ENCODE measurements at regions not wholly inside any gene's neighbourhood (a gene's known extent, or its start where the extent isn't known, plus 50 kb on each side); places are given as distances from the start of the nearest gene placed in this dataset.
A peak's percentile ranks its signal among the peaks of the same experiment; 100 is the strongest.

DNA sequence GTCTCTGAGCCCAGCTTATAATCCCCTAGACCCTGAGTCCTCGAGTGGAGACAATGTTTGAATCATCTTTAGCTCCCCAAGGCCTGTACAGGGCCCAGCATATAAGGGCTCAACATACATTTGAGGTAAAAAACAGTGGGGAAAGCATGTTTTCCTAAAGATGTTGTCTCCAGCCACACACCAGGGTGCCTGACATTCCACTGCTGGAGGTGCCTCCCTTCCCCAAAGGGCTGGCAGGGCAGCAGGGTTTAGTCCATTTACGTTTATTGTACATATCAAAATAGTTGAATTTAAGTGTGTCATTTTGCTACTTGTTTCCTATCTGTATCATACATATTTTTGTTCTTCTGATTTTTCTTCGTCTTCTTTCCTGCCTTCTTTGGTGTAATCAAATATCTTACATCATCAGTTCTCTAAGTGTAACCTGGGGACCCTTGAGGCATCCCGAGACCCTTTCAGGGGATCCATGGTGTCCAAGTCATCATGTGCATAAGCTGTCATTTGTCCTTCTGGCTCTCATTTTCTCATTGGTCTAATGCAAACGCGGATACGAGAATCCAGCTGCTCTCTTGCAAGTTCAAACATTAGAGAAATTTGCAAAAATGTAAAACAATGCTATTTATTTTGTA lies 101.6 kb downstream of the PDGFA start:
- intact Hi-C loops (cut with micrococcal nuclease), result no loop called here
- ATAC-seq (no peak), DNase-seq (no peak)

GRCh38 chr7:418636-419280 lies 100.9 kb downstream of the PDGFA start:
- ATAC-seq, result no peak
- DNase-seq, result no peak
- intact Hi-C loops (cut with micrococcal nuclease), result no loop called here

GRCh38 chr7:420142-421093 lies 99.2 kb downstream of the PDGFA start:
- no peak for DNase-seq
- intact Hi-C loops (cut with micrococcal nuclease), result no loop called here
- no peak for ATAC-seq

- DNase-seq (no peak), ATAC-seq (no peak)
- intact Hi-C loops (cut with micrococcal nuclease), result no loop called here
Observed at GRCh38 chr7:421136-421991, 98.3 kb downstream of the PDGFA start.

- intact Hi-C loops (cut with micrococcal nuclease), result no loop called here
- DNase-seq (peak; percentile 9), ATAC-seq (no peak)
Observed at GRCh38 chr7:422191-422885, 97.3 kb downstream of the PDGFA start.

- peak; percentile 11 for DNase-seq
- no peak for ATAC-seq
- intact Hi-C loops (cut with micrococcal nuclease), result no loop called here
Observed at GRCh38 chr7:422886-423225, 96.8 kb downstream of the PDGFA start.

GRCh38 chr7:423312-424260 lies 96.1 kb downstream of the PDGFA start:
- no peak for ATAC-seq
- peak; percentile 11 for DNase-seq
- intact Hi-C loops (cut with micrococcal nuclease), result no loop called here

- DNase-seq, result peak; percentile 11
- no peak for ATAC-seq
- intact Hi-C loops (cut with micrococcal nuclease), result no loop called here
Observed at GRCh38 chr7:424301-424935, 95.2 kb downstream of the PDGFA start.

DNA sequence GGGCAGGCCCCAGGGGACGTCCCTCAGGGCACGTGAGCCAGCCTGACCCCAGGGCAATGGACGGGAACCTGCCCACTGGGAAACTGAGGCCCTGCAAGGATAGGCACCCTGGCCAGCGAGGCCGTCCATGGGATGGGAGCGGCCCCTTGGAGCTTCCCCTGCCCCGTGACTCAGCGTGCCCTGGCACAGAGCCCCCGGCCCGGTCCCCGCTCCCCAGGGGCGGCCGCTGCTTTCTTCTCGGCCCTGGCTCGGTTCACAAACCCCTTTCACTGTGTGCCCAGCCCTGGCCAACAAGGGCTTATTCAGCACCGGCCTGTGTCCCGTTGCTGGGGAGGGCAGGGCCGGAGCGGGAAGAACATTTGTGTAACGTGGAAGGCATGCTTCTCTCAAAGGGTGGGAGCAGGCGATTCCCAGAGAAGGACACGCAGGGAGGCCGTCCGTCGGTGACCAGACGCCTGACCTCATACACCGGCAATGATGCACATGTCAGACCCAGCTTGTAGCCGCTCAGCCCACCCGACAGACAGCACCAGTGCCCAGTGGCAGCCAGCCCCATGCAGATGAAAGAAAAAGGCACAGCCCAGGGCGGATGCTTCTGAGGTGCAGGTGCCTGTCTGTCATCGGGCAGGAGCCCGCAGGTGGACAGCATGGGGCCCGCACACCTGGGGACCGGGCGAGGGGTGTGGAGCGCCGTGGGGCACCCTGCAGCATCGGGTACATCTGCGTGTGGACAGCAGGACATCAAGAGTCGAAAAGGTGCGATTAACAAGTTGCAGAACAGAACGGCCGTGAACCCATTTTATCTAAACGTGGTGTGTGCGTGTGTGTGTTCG lies 94.5 kb downstream of the PDGFA start:
- DNase-seq (peak; percentile 40), ATAC-seq (peak; percentile 59)

GRCh38 chr7:425794-426188 lies 93.9 kb downstream of the PDGFA start:
- intact Hi-C loops (cut with micrococcal nuclease), result no loop called here
- peak; percentile 59 for ATAC-seq
- DNase-seq, result peak; percentile 43

More for the DNA sequence above, 94.5 kb downstream of the PDGFA start:
- intact Hi-C loops (cut with micrococcal nuclease), result no loop called here

GRCh38 chr7:426510-426909 lies 93.1 kb downstream of the PDGFA start:
- ATAC-seq (no peak), DNase-seq (peak; percentile 8)
- intact Hi-C loops (cut with micrococcal nuclease), result no loop called here

DNA sequence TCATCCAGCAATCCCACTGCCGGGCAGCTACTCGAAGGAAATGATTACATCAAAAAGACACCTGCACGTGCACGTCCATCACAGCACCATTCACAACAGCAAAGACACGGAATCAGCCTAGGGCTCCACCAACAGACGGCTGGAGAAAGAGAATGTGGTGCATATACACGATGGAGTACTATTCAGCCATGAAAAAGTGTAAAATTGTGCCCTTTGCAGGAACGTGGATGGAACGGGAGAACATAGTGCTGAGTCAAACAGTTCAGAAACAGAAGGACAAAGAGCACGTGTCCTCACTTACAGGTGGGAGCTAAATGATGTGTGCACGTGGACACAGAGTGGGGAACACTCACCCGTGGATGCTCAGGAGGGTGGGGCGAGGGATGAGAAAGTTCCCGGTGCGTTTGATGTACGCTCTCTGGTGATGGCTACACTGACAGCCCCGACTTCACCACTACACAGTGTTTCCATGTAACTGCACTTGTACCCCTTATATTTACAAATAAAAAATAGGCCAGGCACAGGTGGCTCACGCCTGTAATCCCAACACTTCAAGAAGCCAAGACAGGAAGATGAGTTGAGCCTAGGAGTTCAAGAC lies 92.0 kb downstream of the PDGFA start:
- DNase-seq (no peak), ATAC-seq (no peak)
- intact Hi-C loops (cut with micrococcal nuclease), result no loop called here

GRCh38 chr7:428387-428786 lies 91.3 kb downstream of the PDGFA start:
- no peak for ATAC-seq
- intact Hi-C loops (cut with micrococcal nuclease), result no loop called here
- peak; percentile 23 for DNase-seq

DNA sequence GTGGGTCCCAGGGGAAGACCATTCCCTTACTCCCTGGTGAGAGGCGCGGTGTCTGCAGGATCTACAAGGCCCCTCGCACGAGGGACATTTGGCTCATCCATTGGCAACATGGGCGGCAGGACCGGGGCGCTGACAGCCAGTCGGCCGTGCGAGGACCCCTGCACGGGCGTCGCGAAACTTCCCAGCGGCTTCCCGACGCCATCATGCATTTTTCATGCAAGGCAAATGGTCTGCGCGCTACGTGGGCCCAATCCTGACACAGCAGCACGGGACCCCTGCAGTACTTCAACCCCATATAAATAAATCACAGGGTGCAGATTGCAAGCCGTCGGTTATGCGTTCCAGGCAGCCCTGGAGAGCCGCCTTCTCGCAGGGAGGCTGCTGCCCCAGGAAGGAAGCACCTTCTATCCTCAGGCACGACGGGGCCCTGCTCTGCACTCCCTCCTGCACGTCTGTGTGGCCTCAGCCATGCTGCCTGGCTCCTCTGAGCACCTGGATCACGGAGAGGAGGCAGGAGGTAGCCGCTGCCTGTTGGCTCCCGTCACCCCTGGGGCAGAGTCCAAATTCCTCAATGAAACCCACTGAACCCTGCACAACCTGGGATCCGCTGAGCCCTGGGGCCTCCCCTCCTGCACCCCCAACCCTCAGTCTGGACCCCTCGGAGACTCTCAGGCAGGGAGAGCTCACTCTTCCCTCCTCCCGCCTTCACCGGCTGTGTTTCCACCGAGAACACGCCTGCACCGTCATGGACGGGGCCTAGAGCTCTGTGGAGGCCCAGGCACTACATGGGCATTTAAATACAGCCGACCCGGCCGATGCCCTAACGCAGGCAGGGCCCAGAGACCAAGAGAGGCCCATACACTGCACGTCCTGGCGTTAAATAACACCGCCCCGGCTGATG lies 90.5 kb downstream of the PDGFA start:
- no peak for ATAC-seq
- intact Hi-C loops (cut with micrococcal nuclease), result no loop called here

DNA sequence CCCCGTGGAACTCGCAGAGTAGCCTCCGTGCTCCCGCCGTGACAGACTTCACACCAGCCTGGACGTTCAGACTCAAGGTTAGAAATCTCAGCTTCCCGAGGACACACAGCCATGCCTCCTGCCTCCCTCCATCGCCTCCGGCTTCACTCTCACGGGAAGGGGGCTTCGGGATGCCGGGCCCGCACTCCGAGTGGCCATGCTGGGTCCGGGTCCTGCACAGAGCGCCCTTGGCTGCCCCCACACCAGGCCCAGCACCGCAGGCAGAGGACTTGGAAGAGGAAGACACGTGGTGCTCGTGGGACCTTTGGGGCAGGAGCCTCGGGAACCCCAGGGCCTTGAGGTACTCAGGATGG lies 89.8 kb downstream of the PDGFA start:
- no peak for ATAC-seq
- intact Hi-C loops (cut with micrococcal nuclease), result no loop called here
- peak; percentile 19 for DNase-seq

More for the DNA sequence above, 90.5 kb downstream of the PDGFA start:
- peak; percentile 16 for DNase-seq
